Loucy (cell line): ENCODE measurements at regions not wholly inside any gene's neighbourhood (a gene's known extent, or its start where the extent isn't known, plus 50 kb on each side); places are given as distances from the start of the nearest gene placed in this dataset.

Experiments used
- H2AFZ ChIP-seq: fragments of 200-600 bp; sonication (generic); 2 replicates; pipeline ENCODE4 v1.6.0; 2016; ENCODE audit warnings: antibody characterized with exemption, mild to moderate bottlenecking, low read length, moderate library complexity
- H3F3A ChIP-seq: fragments of 200-600 bp; 2 replicates; pipeline ENCODE4 v1.6.0; 2016; ENCODE audit warnings: antibody characterized with exemption, low read depth, mild to moderate bottlenecking
- H3K27me3 ChIP-seq: fragments of 200-600 bp; sonication (generic); 2 replicates; pipeline ENCODE4 v1.6.1; 2014; ENCODE audit warnings: low read length, mild to moderate bottlenecking; ENCODE audit not compliant: insufficient read depth, poor library complexity, severe bottlenecking
- H3K36me3 ChIP-seq: fragments of 200-600 bp; sonication (generic); 2 replicates; pipeline ENCODE4 v1.6.1; 2016; ENCODE audit warnings: low read length; ENCODE audit not compliant: insufficient read depth
- H3K4me1 ChIP-seq: fragments of 200-600 bp; sonication (generic); 2 replicates; pipeline ENCODE4 v1.5.1; 2014; ENCODE audit warnings: low read length, mild to moderate bottlenecking; ENCODE audit not compliant: insufficient read depth, poor library complexity, severe bottlenecking
- H3K4me2 ChIP-seq: fragments of 200-600 bp; sonication (generic); 2 replicates; pipeline ENCODE4 v1.6.0; 2014; ENCODE audit warnings: antibody characterized with exemption, low read length, low read depth, mild to moderate bottlenecking; ENCODE audit not compliant: poor library complexity, severe bottlenecking
- H3K4me3 ChIP-seq: fragments of 200-600 bp; sonication (generic); 2 replicates; pipeline ENCODE4 v1.5.1; 2014; ENCODE audit warnings: low read length, mild to moderate bottlenecking, mixed read lengths; ENCODE audit not compliant: poor library complexity, severe bottlenecking
- H3K79me2 ChIP-seq: fragments of 200-600 bp; sonication (generic); 2 replicates; pipeline ENCODE4 v1.6.1; 2014; ENCODE audit warnings: low read length; ENCODE audit not compliant: insufficient read depth
- H3K9ac ChIP-seq: fragments of 200-600 bp; sonication (generic); 2 replicates; pipeline ENCODE4 v1.6.0; 2014; ENCODE audit warnings: mild to moderate bottlenecking, low read depth, low read length, moderate library complexity; ENCODE audit not compliant: poor library complexity, severe bottlenecking
- H3K9me2 ChIP-seq: fragments of 200-600 bp; sonication (generic); replicated peaks from 2 replicates; pipeline ENCODE4 v1.6.1; 2016; ENCODE audit warnings: low read depth, low read length, mixed read lengths
- H3K9me3 ChIP-seq: fragments of 200-600 bp; sonication (generic); 2 replicates; pipeline ENCODE4 v1.6.1; 2014; ENCODE audit warnings: mild to moderate bottlenecking, antibody characterized with exemption, low read length, low read depth; ENCODE audit not compliant: insufficient read depth
- H4K20me1 ChIP-seq: fragments of 200-600 bp; sonication (generic); 2 replicates; pipeline ENCODE4 v1.6.0; 2014; ENCODE audit warnings: antibody characterized with exemption, low read length, mild to moderate bottlenecking; ENCODE audit not compliant: insufficient read depth, poor library complexity, severe bottlenecking
- EZH2phosphoT487 ChIP-seq: fragments of 200-600 bp; IDR thresholded peaks from 2 replicates; pipeline ENCODE4 v1.6.1; 2018; ENCODE audit warnings: antibody characterized with exemption, mild to moderate bottlenecking, moderate library complexity, borderline replicate concordance
- TF ChIP-seq, protein P1 (sequence below): fragments of 200-600 bp; sonication (generic); conservative IDR thresholded peaks from 2 replicates; pipeline ENCODE4 v1.5.1; 2014; ENCODE audit warnings: mild to moderate bottlenecking, antibody characterized with exemption, low read length

DNA sequence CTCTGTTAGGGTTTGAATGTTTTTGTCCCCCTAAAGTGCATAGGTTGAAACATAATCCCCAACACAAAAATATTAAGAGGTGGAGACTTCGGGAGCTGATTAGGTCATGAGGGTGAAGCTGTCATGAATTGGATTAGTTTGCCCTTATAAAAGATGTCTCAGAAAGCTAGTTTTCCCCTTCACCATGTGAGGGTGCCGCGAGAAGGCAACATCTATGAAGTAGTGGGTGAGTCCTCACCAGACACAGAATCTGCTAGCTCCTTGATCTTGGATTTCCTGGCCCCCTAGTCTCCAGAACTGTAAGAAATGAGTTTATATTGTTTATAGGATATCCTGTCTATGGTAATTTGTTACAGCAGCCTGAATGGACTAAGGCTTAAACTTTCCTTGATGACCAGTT is 301.5 kb upstream of the ATP2B1 start:
- H3K4me1 ChIP-seq = no peaks in the 10 kb centered on the region
- no peaks in the 10 kb centered on the region for H3K27me3 ChIP-seq
- H3K9me3 ChIP-seq = no peaks in the 10 kb centered on the region
- no peaks in the 10 kb centered on the region for H3F3A ChIP-seq
- H3K9me2 ChIP-seq = no peaks in the 10 kb centered on the region
- no peak overlapping the region for H3K4me2 ChIP-seq
- H3K36me3 ChIP-seq = no peaks in the 10 kb centered on the region
- no peak overlapping the region for H3K4me3 ChIP-seq
- H3K9ac ChIP-seq = no peak overlapping the region
- no peaks in the 10 kb centered on the region for H3K79me2 ChIP-seq
- TF ChIP-seq EZH2phosphoT487 = no peak
- TF ChIP-seq, protein P1, sequence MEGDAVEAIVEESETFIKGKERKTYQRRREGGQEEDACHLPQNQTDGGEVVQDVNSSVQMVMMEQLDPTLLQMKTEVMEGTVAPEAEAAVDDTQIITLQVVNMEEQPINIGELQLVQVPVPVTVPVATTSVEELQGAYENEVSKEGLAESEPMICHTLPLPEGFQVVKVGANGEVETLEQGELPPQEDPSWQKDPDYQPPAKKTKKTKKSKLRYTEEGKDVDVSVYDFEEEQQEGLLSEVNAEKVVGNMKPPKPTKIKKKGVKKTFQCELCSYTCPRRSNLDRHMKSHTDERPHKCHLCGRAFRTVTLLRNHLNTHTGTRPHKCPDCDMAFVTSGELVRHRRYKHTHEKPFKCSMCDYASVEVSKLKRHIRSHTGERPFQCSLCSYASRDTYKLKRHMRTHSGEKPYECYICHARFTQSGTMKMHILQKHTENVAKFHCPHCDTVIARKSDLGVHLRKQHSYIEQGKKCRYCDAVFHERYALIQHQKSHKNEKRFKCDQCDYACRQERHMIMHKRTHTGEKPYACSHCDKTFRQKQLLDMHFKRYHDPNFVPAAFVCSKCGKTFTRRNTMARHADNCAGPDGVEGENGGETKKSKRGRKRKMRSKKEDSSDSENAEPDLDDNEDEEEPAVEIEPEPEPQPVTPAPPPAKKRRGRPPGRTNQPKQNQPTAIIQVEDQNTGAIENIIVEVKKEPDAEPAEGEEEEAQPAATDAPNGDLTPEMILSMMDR = peak; percentile 56
- no peak overlapping the region for H2AFZ ChIP-seq
- no peaks in the 10 kb centered on the region for H4K20me1 ChIP-seq

GRCh38 chr12:90008277-90008676 is 299.6 kb upstream of the ATP2B1 start:
- H3K9me2 ChIP-seq = no peaks in the 10 kb centered on the region
- H3K36me3 ChIP-seq = no peaks in the 10 kb centered on the region
- no peak overlapping the region for H3K4me2 ChIP-seq
- no peak overlapping the region for H3K9ac ChIP-seq
- no peaks in the 10 kb centered on the region for H4K20me1 ChIP-seq
- no peak for TF ChIP-seq EZH2phosphoT487
- TF ChIP-seq, protein P1 = no peak
- H3F3A ChIP-seq = no peaks in the 10 kb centered on the region
- H3K27me3 ChIP-seq = no peaks in the 10 kb centered on the region
- H2AFZ ChIP-seq = no peak overlapping the region
- H3K79me2 ChIP-seq = no peaks in the 10 kb centered on the region
- no peaks in the 10 kb centered on the region for H3K9me3 ChIP-seq
- no peak overlapping the region for H3K4me3 ChIP-seq
- no peaks in the 10 kb centered on the region for H3K4me1 ChIP-seq

DNA sequence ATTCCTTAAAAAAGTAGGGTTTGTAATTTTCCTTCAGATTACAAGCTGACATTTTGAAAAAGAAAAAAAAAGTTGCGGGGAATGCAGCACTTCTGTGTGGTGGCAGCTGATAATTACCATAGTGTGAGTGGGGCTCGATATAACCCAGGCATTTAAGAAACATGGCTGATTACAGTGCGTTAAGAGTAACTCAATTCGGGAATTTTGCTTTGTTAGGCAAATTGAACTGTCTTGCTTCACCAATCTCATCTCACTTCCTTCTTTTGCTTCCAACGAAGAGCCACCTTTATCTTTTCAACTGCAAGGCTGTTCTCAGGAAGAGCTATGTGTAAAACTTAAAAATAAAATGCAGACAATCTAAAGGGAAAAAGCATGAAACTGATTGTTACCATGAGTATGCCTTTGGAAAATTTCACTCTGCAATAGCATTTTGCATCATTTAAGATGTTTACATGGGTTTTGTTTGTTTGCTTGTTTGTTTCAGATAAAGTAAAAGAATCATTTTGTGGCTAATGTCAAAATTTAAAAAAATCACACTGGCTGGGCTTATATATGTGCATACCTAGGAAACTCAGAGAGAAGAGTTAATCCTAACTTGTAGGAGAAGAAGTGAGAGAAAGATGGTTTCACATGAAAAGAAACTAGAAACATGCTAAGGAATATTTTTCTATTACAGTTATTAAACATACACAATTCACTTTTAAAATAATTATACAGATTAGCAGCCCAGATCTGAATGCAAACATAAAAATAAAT is 295.9 kb upstream of the ATP2B1 start:
- TF ChIP-seq EZH2phosphoT487 = no peak
- TF ChIP-seq, protein P1 = no peak
- Histone ChIP-seq H3K4me3 (no peak overlapping the region), H2AFZ (no peak overlapping the region), H4K20me1 (no peaks in the 10 kb centered on the region), H3K27me3 (no peaks in the 10 kb centered on the region), H3K4me1 (no peaks in the 10 kb centered on the region), H3K9me2 (no peaks in the 10 kb centered on the region), H3K36me3 (no peaks in the 10 kb centered on the region), H3F3A (no peaks in the 10 kb centered on the region), H3K79me2 (no peaks in the 10 kb centered on the region), H3K4me2 (no peak overlapping the region), H3K9ac (no peak overlapping the region), H3K9me3 (no peaks in the 10 kb centered on the region)
